Vagina (tissue), 2 donors: ENCODE measurements at regions not wholly inside any gene's neighbourhood (a gene's known extent, or its start where the extent isn't known, plus 50 kb on each side); places are given as distances from the start of the nearest gene placed in this dataset.

ENCODE experiments used
- CTCF ChIP-seq, 3 experiments: fragments of 450-650 bp in 2 of 3; fragments of 200-600 bp in 1 of 3; sonication (generic) in 1 of 3; IDR thresholded peaks; one replicate each; pipeline ENCODE4 v1.5.1; 2017 to 2019; ENCODE audit warnings: antibody characterized with exemption in 3 of 3, mild to moderate bottlenecking in 2 of 3, moderate library complexity in 2 of 3
- POLR2AphosphoS5 ChIP-seq, 2 donors: sonication (generic); formaldehyde crosslinking; IDR thresholded peaks; one replicate each; pipeline ENCODE4 v1.9.0; 2017; ENCODE audit warnings: antibody characterized with exemption in 2 of 2, mild to moderate bottlenecking in 2 of 2, low read depth in 1 of 2; ENCODE audit not compliant: insufficient read depth in 1 of 2

DNA sequence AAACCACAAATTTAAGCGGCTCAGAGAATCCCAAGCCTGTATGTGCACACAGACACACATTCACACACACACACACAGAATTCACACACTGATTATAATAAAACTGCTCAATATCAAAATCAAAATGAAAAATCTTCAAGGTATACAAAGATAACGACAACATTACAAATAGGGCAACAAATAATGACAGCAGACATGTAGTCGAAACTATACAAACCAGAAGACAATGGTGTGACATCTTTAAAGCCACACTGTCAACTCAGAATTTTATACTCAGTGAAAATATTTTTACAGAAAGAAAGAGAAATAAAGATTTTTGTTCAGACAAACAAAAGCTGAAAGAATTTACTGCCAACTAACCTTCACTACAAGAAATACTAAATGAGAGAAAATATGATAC is 333.4 kb downstream of the INSIG2 start:
- TF ChIP-seq CTCF (IDR thresholded peaks at IDR 0.05) = no peak
- TF ChIP-seq POLR2AphosphoS5 (IDR thresholded peaks at IDR 0.05; ENCODE audit: insufficient read depth in 1 of 2, low read depth in 1 of 2) = no peak
